Activated naive CD8-positive, alpha-beta T cell treated with anti-CD3 and anti-CD28 coated beads, Interleukin-2, amount 50 U/mL, for 16 hours (primary cell): ENCODE measurements at regions not wholly inside any gene's neighbourhood (a gene's known extent, or its start where the extent isn't known, plus 50 kb on each side); places are given as distances from the start of the nearest gene placed in this dataset.

Experiments
- DNase-seq: peaks from one replicate; pipeline ENCODE4 v3.0.0-alpha.2; 2020; ENCODE audit warnings: low read depth, low spot score

- DNase-seq: no peak
These were observed 109.4 kb upstream of the PDE1C start for GRCh38 chr7:32179567-32179966.

- DNase-seq: no peak
These were observed 108.6 kb upstream of the PDE1C start for GRCh38 chr7:32178677-32179366.

- no peak for DNase-seq
These were observed 107.0 kb upstream of the PDE1C start for GRCh38 chr7:32177232-32177631.

DNA sequence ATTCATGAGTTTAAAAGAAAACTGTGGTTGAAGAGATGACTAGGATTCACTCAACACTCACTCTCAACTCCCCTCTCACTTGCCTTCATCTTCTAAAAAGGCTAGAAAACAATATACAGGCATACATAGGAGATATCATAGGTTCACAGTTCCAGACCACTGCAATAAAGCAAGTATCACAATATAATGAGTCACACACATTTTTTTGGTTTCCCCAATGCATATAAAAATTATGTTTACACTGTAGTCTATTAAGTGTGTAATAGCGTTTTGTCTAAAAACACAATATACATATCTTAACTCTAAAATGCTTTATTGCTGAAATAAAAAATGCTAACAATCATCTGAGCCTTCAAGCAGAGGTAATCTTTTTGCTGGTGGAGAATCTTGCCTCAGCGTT lies 104.9 kb upstream of the PDE1C start:
- DNase-seq: no peak

DNA sequence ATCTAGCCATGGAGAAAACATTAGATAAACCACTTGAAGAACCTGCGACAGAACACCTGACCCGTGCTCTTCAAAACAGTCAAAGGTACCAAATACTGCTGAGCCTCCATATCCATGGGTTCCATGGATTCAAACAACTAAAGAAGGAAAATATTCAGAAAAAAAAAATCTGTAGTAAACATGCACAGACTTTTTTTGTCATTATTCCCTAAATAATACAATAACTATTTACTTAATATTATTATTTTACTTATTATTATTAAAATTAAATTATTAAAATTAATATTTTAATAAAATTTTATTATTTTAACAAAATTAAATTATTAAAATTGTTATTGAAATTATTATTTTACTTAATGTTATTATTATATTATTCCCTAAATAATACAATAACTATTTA lies 101.0 kb upstream of the PDE1C start:
- no peak for DNase-seq

GRCh38 chr7:32170838-32171237 lies 100.6 kb upstream of the PDE1C start:
- no peak for DNase-seq

DNA sequence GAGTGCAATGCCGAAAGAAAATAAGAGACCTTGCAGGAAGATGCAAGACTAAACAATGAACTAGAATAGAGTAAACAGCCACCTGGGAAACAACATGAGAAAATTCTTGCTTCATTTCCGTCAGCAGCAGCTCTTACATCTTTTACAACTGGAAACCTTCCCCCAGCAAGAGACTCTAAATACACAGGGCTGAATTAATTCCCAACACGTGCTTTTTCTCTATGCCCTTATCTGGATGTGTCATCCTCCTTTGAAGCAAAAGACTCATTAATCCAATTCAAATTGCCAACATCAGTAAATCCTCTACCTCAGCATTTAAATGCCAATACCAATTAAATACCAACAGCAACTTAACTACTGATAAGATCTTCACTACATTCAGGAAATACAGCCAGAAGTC lies 99.0 kb upstream of the PDE1C start:
- no peak for DNase-seq

- no peak for DNase-seq
These were observed 97.6 kb upstream of the PDE1C start for GRCh38 chr7:32167815-32168214.

DNA sequence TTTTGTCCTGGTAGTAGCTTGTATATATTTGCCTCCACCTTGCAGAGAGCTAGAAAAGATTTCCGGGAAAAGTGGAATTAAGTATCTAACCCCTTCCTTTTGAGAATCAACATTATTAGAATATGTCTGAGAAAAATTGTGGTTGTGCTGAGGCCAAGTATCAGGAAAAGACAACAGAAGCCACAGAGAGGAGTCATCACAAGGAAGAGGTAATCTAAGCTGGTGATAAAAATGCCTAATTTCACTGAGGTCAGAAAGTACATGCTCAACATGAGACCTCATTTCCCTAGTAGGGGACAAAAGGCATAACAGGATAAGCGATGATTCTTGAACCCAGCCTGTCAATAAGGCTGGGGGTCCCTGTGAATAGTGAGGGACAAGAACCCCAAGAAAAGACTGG lies 97.0 kb upstream of the PDE1C start:
- DNase-seq: no peak

DNA sequence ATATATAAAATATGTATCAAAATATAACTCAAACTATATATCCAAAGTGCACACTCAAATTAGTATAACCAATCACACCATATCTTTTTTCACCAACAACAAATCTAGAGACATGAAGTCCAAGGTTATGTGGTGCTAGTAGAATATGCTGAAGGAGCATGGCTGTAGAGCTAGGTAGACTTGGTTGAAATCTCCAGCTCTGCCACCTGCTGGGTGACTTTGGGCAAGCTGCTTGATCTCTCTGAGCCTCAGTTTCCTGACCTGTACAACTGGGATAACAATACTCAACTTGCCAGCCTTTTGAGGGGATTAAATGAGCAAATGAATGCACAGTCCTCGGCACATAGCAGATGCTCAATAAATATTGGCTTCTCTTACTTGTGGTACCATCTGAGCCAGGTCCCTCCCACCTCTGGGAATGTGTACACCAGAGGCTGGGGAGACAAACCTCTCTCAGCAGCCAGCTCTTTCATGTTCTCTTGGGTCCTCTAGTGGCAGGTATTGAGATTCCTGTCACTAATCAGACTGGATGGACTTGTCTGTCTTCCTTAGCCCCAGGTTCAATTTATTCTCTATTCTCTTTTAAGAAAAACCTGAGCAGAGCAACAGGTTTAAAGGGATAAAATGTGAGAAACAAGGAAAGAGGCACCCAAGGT lies 94.3 kb upstream of the PDE1C start:
- no peak for DNase-seq

DNA sequence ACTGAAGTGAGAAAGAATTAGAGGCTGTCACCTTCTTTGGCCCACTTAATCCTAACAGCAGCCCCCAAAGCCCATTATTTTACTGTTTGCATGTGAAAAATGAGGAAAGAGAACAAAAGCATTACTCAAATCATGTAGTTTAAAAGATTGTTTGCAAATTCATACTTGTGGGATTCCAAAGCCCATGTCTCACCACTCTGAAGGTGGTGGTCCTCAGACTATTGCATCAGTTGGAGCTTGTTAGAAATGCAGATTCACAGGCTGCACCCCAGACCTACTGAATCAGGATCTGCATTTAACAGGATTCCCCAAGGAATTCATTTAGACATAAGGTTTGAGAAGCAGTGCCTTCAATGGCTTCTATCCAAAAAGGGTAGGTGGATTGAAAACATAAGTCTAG lies 93.7 kb upstream of the PDE1C start:
- DNase-seq: no peak

GRCh38 chr7:32163141-32163806 lies 93.1 kb upstream of the PDE1C start:
- no peak for DNase-seq

DNA sequence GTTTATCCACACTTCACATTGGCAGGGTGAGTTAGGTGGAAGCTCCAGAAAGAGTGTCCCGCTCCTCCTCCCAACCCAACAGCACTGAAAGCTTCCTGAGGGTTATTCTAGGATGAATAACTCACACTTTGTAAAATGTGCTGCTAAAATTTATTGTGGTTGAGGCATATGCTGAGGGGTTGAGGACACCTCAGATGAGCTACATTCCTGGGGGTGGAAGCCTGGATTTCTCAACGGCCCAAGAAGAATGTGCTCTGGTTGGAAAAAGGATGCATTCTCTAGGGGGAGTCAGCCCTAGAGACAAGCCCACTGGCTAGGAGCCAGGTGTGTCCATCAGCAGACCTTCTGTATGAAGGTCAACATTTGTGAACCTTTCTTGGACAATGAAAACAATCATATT lies 91.5 kb upstream of the PDE1C start:
- DNase-seq: no peak

GRCh38 chr7:32158751-32159745 lies 88.8 kb upstream of the PDE1C start:
- no peak for DNase-seq

GRCh38 chr7:32158076-32158475 lies 87.9 kb upstream of the PDE1C start:
- DNase-seq: no peak

DNA sequence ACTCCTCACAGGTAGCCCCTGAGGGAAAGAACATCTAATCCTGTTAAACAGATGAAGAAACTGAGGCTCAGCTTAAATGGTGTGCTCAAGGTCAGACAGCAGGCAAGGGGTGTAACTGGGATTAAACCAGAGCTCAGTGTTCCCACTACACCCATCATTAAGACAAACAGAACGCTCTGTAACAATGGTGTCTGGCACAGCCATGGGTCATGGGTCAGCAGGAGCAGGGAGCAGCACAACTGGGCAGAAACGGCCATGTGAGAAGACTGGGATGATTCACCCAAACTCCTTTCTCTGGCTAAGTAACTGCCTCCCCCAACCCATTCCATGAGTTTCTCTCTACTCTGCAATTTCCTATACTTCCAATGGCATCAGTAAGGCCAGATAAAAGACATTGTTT lies 85.5 kb upstream of the PDE1C start:
- no peak for DNase-seq

- no peak for DNase-seq
These were observed 84.6 kb upstream of the PDE1C start for GRCh38 chr7:32154797-32155196.

DNA sequence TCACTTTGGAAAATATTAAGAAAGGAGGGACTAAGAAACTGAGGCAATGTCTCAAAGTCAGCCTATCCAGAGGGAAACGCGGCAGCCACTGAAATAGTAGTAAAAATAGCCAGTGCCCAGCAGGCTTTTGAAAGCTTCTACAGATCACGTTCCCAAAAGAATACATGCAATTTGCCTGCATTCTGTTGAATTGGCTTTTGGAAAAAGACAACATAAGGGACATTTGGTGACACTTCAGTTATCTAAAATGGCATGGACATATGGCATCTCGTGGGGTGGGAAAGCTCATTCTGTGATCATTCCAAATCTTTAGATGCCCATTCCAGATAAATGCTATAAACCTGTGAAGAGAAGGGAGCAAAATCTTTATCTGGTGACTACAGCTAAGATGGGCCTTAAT lies 82.8 kb upstream of the PDE1C start:
- no peak for DNase-seq

GRCh38 chr7:32152576-32152975 lies 82.4 kb upstream of the PDE1C start:
- DNase-seq: no peak

- no peak for DNase-seq
These were observed 80.4 kb upstream of the PDE1C start for GRCh38 chr7:32150589-32150988.

DNA sequence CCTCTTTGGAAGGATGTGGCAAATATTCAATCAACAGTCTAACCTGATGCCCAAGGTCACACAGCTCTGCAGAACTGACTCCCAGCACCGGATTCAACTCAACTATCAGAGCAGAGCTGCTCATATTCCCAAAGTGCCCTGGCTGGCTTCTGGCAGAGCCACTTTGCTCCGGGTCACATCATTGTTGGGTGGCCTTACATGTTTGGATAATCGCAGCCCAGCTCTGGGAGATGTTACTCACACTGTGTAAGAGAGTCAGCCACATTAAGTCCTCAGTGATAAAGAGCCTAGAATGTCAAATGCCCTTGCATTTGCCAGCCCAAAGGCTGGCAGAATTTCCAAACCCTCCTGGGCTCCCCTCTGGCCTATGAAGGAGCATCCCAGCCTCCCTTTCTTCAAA lies 79.8 kb upstream of the PDE1C start:
- DNase-seq: no peak
